Aorta (tissue), 5 donors: ENCODE measurements at regions not wholly inside any gene's neighbourhood (a gene's known extent, or its start where the extent isn't known, plus 50 kb on each side); places are given as distances from the start of the nearest gene placed in this dataset.
"Not testable (repeated sequence)": the region's sequence is repeated elsewhere in the genome, so short reads cannot be mapped to it uniquely, and the experiment has no call there.

Source experiments
- ATAC-seq: fragments of 200-7000 bp; cut with Tn5 transposase; one replicate; pipeline ENCODE4 v1.9.1; 2022; ENCODE audit warnings: moderate library complexity; ENCODE audit not compliant: low FRiP score
- DNase-seq, 2 donors: peaks; one replicate each; pipeline ENCODE4 v3.0.0-alpha.2; 2020
- H3K27ac ChIP-seq, 2 donors: one replicate each; pipeline ENCODE4 v1.5.1; 2013; ENCODE audit warnings: low read length in 2 of 2, mild to moderate bottlenecking in 2 of 2, moderate library complexity in 2 of 2, control low read depth in 1 of 2, inconsistent platforms in 1 of 2, low read depth in 1 of 2
- H3K27me3 ChIP-seq, 2 donors: one replicate each; pipeline ENCODE4 v1.6.1; 2013; ENCODE audit warnings: control low read depth in 1 of 2, low read length in 1 of 2, mild to moderate bottlenecking in 1 of 2, moderate library complexity in 1 of 2; ENCODE audit not compliant: insufficient read depth in 2 of 2, control insufficient read depth in 1 of 2
- H3K36me3 ChIP-seq, 2 donors: one replicate each; pipeline ENCODE4 v1.6.1; 2013; ENCODE audit warnings: control low read depth in 1 of 2, low read length in 1 of 2, mild to moderate bottlenecking in 1 of 2; ENCODE audit not compliant: insufficient read depth in 2 of 2, control insufficient read depth in 1 of 2
- H3K4me1 ChIP-seq, 2 donors: one replicate each; pipeline ENCODE4 v1.6.1; 2013; ENCODE audit warnings: low read length in 2 of 2, control low read depth in 1 of 2, mild to moderate bottlenecking in 1 of 2, moderate library complexity in 1 of 2; ENCODE audit not compliant: insufficient read depth in 2 of 2, control insufficient read depth in 1 of 2
- H3K4me3 ChIP-seq, 2 donors: one replicate each; pipeline ENCODE4 v1.5.1; 2013; ENCODE audit warnings: low read length in 2 of 2, control low read depth in 1 of 2, mild to moderate bottlenecking in 1 of 2
- H3K9me3 ChIP-seq: one replicate; pipeline ENCODE4 v1.6.1; 2013; ENCODE audit warnings: mild to moderate bottlenecking, low read length; ENCODE audit not compliant: control insufficient read depth
- WGBS, 2 donors: extraction: QIAGEN DNeasy Blood & Tissue Kit; methylation state at CpG; one replicate each; pipeline ENCODE4 v1.1.7; 2013; 5-methylcytosine and 5-hydroxymethylcytosine counted together
- intact Hi-C, 2 donors: fragments of 100-400 bp; cut with DNase I; formaldehyde crosslinking; loops; one replicate each; pipeline versions ENCODE4 v1.14.2 to v1.15.0; 2022
- donor health status: healthy with polysubstance abuse.
- donor health status: Bipolar disorder and iron deficiency.
- donor health status: DM: no; HTN: no; CAD: no.
- donor health status: DM: no; HTN: no; CAD: no.
- donor health status: DM: yes; HTN: yes; CAD: no.

- no peak overlapping the region for H3K4me3 ChIP-seq
- ATAC-seq (no peak), DNase-seq (no peak)
- no peak overlapping the region for H3K27ac ChIP-seq
- intact Hi-C loops: no loop called here
- 93 to 95% methylated on average over 9 of the region's 9 CpGs for WGBS, 2 donors
- H3K4me1 ChIP-seq: no peaks in the 10 kb centered on the region
- H3K9me3 ChIP-seq: no peaks in the 10 kb centered on the region
- H3K36me3 ChIP-seq: no peaks in the 10 kb centered on the region
- H3K27me3 ChIP-seq: no peaks in the 10 kb centered on the region
These were observed 51.9 kb upstream of the TBL1XR1 start for GRCh38 chr3:177249203-177249602.

- 87 to 90% methylated on average over 1 of the region's 1 CpG for WGBS, 2 donors
- no peaks in the 10 kb centered on the region for H3K27me3 ChIP-seq
- H3K9me3 ChIP-seq: no peaks in the 10 kb centered on the region
- H3K4me3 ChIP-seq: no peak overlapping the region
- ATAC-seq (no peak), DNase-seq (no peak)
- intact Hi-C loops: no loop called here
- H3K36me3 ChIP-seq: no peaks in the 10 kb centered on the region
- H3K4me1 ChIP-seq: no peaks in the 10 kb centered on the region
- H3K27ac ChIP-seq: no peak overlapping the region
These were observed 52.9 kb upstream of the TBL1XR1 start for GRCh38 chr3:177250151-177250550.

GRCh38 chr3:177251755-177252154 is 54.5 kb upstream of the TBL1XR1 start:
- 94 to 97% methylated on average over 4 of the region's 4 CpGs for WGBS, 2 donors
- intact Hi-C loops: no loop called here
- DNase-seq (no peak), ATAC-seq (no peak)
- Histone ChIP-seq H3K4me1 (no peaks in the 10 kb centered on the region), H3K27me3 (no peaks in the 10 kb centered on the region), H3K4me3 (no peak overlapping the region), H3K36me3 (no peaks in the 10 kb centered on the region), H3K27ac (no peak overlapping the region), H3K9me3 (no peaks in the 10 kb centered on the region)

GRCh38 chr3:177257006-177257405 is 59.7 kb upstream of the TBL1XR1 start:
- no peak for ATAC-seq
- Histone ChIP-seq H3K4me3 (no peak overlapping the region), H3K27me3 (no peaks in the 10 kb centered on the region), H3K36me3 (no peaks in the 10 kb centered on the region), H3K4me1 (no peaks in the 10 kb centered on the region), H3K9me3 (no peaks in the 10 kb centered on the region), H3K27ac (no peak overlapping the region)
- 86 to 96% methylated on average over 1 of the region's 1 CpG for WGBS, 2 donors
- no peak for DNase-seq
- intact Hi-C loops: no loop called here

DNA sequence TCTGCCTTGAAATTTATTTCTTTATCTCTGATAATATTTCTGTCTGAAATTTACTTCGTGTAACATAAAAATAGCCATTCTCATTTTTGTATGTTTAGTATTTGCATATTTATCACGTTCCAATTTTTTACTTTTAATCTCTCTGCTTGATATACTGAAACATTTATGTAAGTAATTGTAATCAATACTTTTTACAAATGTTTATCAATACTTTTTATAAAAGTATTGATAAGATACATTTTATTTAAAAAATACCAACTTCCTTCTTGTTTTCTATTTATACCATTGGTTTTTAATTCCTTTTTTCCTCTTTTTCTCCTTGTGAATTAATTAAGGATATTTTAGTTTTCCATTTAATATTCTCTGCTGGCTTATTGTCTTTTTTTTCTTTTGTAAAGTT is 60.3 kb upstream of the TBL1XR1 start:
- no peaks in the 10 kb centered on the region for H3K36me3 ChIP-seq
- H3K4me1 ChIP-seq: no peaks in the 10 kb centered on the region
- no peaks in the 10 kb centered on the region for H3K27me3 ChIP-seq
- 77 to 80% methylated on average over 2 of the region's 2 CpGs for WGBS, 2 donors
- no peak overlapping the region for H3K4me3 ChIP-seq
- ATAC-seq (no peak), DNase-seq (no peak)
- H3K9me3 ChIP-seq: no peaks in the 10 kb centered on the region
- H3K27ac ChIP-seq: no peak overlapping the region
- intact Hi-C loops: no loop called here

DNA sequence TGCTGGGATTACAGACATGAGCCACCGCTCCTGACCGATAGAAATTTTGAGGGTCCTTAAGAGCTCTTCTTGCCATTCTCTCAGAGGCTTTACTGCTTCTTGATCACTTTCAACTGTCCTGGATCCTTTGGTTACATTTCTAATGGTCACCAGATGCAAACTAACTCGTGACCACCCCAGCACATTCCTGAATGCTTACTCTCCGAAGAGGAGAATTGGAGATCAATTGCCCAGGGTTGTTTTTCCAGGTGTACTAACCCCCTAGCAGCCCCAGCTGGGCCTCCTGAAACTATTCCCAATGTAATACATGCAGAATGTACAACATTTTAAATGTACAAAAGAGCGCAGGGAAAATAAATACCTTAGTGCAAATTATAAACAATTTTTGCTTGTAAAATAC is 65.1 kb upstream of the TBL1XR1 start:
- Histone ChIP-seq H3K4me1 (no peaks in the 10 kb centered on the region), H3K9me3 (no peaks in the 10 kb centered on the region), H3K27me3 (no peaks in the 10 kb centered on the region), H3K36me3 (no peaks in the 10 kb centered on the region), H3K27ac (no peak overlapping the region), H3K4me3 (no peak overlapping the region)
- ATAC-seq: no peak
- DNase-seq: no peak
- 83 to 94% methylated on average over 5 of the region's 5 CpGs for WGBS, 2 donors
- intact Hi-C loops: no loop called here

GRCh38 chr3:177263615-177264368 is 66.5 kb upstream of the TBL1XR1 start:
- no peaks in the 10 kb centered on the region for H3K27me3 ChIP-seq
- 4 to 13% methylated on average over 8 of the region's 8 CpGs for WGBS, 2 donors
- H3K27ac ChIP-seq: peak overlapping the region in 1 of 2 donors; percentile 50
- H3K4me3 ChIP-seq: no peak overlapping the region
- no peak for DNase-seq
- H3K9me3 ChIP-seq: no peaks in the 10 kb centered on the region
- H3K36me3 ChIP-seq: no peaks in the 10 kb centered on the region
- no peak for ATAC-seq
- H3K4me1 ChIP-seq: no peaks in the 10 kb centered on the region
- intact Hi-C loops: no loop called here

DNA sequence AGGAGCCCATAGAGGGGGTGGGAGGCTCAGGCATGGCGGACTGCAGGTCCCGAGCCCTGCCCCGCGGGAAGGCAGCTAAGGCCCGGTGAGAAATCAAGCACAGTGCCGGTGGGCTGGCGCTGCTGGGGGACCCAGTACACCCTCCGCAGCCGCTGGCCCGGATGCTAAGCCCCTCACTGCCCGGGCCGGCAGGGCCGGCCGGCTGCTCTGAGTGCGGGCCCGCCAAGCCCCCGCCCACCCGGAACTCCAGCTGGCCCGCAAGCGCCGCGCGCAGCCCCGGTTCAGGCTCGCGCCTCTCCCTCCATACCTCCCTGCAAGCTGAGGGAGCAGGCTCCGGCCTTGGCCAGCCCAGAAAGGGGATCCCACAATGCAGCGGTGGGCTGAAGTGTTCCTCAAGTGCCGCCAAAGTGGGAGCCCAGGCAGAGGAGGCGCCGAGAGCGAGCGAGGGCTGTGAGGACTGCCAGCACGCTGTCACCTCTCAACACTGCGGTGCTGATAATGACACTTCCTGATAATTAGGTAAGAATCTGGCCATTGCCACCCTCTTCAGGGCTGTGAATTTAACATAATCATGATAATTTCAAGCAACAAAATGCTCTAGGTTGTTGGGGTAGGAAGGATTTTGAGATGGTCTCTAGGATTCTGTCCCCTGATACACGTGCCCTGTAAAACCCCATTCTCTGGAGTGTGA is 74.7 kb upstream of the TBL1XR1 start:
- H3K9me3 ChIP-seq, H3K4me1 ChIP-seq, H3K4me3 ChIP-seq, ATAC-seq, H3K27me3 ChIP-seq, H3K36me3 ChIP-seq, DNase-seq, intact Hi-C loops, H3K27ac ChIP-seq: not testable (repeated sequence)
- 96 to 97% methylated on average over 22 to 36 of the region's 36 CpGs for WGBS, 2 donors

DNA sequence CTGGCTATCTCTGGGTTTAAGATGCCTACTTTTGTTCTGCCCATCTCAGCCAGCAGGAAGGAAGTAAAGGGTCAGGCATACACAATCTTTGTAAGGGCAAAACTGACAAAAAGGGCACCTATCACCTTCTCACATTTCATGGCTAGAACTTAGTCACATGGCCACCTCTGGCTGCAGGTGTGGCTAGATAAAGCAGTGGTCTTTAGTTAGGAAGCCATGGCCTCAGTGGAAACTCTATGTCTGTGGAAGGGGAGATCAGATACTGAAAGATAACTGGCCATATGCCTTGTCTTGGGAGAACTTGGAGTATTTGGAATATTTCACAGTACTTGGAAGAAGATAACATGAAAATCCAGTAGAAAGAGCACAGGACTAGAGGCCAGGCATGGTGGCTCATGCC is 80.7 kb upstream of the TBL1XR1 start:
- no peaks in the 10 kb centered on the region for H3K27me3 ChIP-seq
- intact Hi-C loops: no loop called here
- no peak for DNase-seq
- H3K4me3 ChIP-seq: no peak overlapping the region
- no peak for ATAC-seq
- no peaks in the 10 kb centered on the region for H3K36me3 ChIP-seq
- no peaks in the 10 kb centered on the region for H3K4me1 ChIP-seq
- H3K9me3 ChIP-seq: no peaks in the 10 kb centered on the region
- no peak overlapping the region for H3K27ac ChIP-seq
